Renal cortical epithelial cell (primary cell): ENCODE measurements at regions not wholly inside any gene's neighbourhood (a gene's known extent, or its start where the extent isn't known, plus 50 kb on each side); places are given as distances from the start of the nearest gene placed in this dataset.

Experiments
- DNase-seq: peaks from one replicate; pipeline ENCODE4 v3.0.0-alpha.2; 2011; ENCODE audit warnings: low read depth

DNA sequence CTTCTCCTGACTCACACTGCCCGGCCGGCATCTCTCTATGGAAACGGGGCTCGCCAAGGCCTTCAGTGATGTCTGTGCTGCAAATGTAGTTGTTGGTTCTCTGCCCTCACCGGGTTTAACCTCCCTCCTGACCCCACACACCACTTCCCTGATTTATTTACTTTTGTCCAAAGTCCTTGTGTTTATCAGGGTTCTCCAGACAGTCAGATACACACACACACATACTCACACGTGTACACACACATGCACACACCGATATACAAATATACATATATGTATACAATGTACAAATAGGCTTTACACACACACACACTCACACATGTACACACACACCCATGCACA, 647.0 kb downstream of the BRD1 start:
- no peak for DNase-seq

DNA sequence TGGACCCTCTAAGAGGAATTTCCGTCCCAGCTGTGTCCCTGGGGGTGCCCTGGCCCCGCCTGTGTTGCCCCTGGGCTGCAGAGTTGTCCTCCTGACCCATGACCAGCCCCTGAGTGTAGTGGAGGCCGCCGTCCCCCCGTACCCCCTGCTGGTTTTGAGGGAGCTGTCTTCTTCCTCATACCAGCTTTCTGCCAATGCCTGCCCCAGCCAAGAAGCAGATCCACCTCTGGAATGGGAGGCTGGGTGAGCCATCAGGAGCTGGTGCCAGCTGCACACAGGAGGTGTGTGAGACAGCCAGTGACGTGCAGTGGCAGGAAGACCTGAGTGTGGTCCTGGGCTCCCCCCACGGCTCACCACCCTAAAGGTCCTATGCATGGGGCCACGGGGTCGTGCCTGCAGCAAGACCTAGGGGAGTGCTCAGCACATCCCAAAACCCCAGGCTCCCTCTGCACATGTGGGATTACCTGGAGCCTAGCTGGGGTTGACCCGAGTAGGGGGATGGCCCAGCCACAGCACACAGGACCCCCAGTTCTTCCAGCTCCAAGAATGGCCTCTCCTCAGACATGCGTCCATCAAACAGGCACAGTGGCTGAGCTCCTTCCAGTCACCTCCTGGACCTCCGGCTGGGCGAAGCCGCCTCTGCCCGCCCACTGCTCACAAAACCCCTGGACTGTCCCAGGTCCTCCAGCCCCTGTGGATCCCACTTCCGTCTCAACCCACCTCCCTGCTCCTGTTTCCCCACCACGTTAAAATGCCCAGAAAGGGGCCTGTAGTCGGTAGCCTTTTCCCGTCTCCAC, 647.6 kb downstream of the BRD1 start:
- no peak for DNase-seq

- DNase-seq, result no peak
Measured at GRCh38 chr22:49179175-49179574, 648.5 kb downstream of the BRD1 start.

DNA sequence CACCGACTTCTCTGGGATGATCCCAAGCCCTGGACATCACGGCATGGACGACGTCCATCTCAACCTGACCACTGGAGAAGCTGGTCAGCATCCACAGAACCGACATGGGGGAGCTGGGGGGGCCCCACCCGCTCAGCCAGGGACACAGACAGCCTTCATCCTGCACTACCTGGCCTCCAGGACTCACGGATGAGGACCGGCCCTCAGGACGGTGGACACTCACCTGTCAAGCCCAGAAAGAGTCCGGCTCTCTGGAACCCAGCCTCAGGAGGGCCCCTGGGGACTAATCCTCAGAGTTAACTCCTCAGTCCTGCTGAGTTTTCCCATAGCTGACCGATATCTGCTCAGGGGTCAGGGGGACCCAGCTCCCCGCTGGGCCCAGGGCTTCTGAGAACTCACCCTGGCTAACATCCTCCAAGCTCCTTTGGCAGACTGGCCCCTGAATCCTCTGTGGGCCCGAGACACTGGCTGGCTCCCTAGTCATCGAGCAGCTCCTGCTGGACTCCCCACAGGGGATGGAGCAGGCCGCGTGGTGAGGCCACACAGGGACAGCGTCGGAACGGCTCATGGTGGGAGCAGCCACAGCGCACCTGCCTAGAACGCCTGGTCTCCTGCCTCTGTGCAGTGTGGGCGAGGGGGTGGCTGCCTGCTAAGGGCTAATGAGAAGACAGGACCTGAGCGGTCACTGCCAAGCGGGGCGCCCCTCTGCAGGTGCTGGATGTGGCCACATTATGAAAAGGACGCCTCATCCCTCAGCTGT, 649.2 kb downstream of the BRD1 start:
- DNase-seq, result no peak

- DNase-seq, result no peak
Measured at GRCh38 chr22:49177666-49178065, 650.0 kb downstream of the BRD1 start.

DNA sequence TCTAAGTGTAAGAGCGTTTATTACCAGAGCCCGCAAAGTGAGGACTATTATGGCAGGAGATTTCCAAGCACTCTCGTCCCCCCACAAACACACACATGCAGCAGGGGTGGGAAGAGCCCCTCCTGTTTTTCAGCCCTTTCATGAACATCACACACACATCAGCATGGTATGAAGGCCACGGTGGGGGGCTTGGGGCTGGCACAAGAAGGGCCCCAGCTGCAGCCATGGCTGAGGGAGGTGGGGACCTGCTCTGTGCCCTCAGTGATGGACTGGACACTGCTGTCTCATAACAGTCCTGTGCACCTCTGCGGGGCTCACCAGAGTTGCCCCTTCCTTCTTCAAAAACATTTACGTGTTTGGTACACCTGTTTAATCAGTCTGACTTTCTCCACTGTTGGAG, 650.7 kb downstream of the BRD1 start:
- DNase-seq, result no peak

- DNase-seq, result no peak
Measured at GRCh38 chr22:49170053-49170452, 657.6 kb downstream of the BRD1 start.

GRCh38 chr22:49169074-49169744, 658.5 kb downstream of the BRD1 start:
- no peak for DNase-seq

- no peak for DNase-seq
Measured at GRCh38 chr22:49168219-49168813, 659.4 kb downstream of the BRD1 start.

- no peak for DNase-seq
Measured at GRCh38 chr22:49166746-49167145, 660.9 kb downstream of the BRD1 start.

DNA sequence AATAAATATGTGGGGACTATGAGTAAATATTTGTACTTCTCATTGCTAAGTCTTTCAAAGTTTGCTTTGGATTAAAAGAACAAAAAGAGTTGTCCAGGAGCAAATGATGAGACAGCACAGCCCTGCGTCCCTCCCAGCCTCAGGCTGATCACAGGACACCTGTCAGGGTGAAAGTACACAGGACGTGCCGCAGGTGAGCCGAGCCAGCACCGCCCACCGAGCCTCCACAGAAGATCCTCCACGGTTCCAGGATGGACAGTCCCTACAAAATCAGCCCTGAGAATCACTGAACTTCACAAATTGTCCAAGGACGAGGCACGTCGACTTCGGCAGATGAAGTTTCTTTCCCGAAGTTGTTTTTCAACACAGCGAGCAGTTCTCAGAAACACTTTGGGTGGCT, 661.5 kb downstream of the BRD1 start:
- no peak for DNase-seq

- no peak for DNase-seq
Measured at GRCh38 chr22:49164773-49165320, 662.8 kb downstream of the BRD1 start.

DNA sequence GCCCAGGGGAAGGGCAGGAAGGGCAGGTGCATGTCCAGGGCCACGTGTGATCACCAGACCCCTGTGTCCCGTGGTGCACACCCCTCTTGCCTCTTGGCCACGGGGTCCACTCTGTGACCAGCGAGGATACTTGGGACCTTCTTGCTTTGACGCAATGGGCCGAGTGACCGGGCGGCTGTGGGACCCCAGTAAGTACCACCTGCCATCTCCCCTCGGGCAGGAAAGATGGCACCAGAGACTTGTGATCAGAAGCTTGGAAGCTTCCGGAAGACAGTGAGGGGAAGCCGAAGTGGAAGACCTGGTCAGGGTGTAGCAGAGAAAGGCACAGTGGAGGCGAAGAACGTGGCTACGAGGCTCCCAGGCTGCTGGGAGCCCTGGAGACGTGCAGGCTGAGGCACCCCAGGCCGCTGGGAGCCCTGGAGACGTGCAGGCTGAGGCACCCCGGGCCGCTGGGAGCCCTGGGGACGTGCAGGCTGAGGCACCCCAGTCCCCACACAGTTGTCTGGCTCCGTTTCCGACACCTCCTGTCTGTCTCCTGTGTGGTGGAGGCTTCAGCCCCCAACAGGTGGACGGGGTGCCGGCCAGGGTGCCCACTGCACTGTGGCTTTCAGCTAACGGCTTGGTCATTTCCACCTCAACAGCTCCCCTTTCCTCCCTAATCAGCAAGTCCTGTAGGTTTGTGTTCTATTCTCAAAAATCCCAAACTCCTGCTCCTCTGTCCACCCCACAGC, 663.5 kb downstream of the BRD1 start:
- no peak for DNase-seq

- no peak for DNase-seq
Measured at GRCh38 chr22:49163258-49163959, 664.3 kb downstream of the BRD1 start.

DNA sequence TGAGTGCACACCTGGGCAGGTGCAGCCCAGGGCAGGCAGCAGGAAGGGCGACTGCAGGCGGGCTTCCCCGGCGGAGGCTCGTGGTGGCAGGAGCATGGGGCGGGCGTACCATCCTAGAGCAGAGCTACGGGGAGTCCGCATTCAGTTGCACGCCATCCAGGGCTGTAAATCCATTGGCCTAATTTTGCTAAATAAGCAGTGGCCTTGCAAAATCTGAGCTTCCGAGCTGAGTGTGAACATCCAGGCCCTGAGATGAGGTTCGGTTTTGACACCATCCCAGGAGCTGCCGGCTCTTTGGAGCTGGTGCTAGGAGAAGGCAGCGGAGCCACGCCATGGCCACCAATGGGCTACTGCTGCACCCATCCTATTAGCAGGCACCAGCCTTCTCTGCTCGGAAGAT, 664.8 kb downstream of the BRD1 start:
- DNase-seq, result no peak

DNA sequence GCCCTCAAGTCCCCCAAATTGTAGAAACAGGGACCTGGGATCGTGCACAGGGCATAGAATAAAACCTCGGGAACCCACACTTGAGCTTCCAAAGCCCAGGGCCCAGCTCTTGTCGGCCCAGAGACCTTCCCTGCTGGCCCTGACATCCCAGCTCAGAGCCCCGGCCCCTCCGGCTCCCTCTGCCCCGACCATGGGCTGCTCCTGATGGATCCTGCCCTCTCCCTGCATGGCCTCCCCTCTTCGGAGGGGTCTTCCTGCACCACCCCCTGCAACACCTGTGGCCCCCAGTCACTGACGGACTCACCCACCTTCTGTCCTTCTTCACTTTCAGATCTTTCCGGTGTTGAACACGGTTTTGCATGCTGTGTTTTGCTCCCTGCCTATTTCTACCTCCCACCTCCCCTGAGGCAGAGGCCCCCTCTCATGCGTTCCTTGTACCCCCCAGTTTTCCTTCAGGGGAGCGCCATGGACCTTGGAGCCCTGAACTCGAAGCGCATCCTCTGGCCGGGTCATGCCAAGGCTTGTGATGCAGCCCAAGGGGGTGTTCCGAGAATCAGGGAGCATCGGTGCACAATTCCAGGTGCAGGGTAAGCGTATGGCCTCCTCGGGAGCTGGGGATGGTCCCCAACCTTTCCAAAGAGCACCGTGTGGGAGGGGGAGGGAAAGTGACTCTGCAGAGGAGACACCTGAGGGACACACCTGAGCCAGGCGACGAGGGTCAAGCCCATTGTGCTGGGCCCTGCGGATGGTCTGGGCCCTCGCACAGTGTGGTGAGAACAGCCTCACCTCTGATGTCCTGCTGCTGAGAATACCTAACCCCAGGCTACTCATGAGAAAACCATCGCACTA, 666.4 kb downstream of the BRD1 start:
- DNase-seq, result no peak

DNA sequence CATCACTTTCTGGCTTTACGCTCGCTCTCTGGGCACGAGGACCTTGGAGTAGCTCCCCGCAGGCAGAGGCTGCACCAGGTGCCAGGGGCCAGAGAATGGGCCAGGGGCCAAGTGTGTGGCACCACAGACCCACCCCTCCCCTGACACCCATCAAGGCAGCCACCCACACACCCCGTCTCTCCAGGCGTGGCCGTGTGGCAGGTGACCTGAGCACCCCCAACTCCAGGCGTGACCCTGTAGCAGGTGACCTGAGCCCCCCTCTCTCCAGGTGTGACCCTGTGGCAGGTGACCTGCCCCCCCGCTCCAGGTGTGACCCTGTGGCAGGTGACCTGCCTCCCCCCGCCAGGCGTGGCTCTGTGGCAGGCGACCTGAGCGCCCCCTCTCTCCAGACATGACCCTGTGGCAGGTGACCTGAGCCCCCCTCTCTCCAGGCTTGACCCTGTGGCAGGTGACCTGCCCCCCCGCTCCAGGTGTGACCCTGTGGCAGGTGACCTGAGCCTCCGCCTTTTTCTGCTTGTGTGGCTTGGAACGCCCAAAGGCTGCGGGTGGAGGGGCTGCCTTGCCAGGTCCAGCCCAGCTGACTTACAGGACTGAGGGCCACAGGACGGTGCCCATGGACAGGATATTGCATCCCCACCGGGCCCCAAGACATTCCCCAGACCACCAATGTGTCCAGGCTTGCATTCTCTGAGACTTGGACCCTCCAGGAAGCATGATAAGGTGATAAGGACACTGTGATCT, 667.2 kb downstream of the BRD1 start:
- DNase-seq, result no peak

DNA sequence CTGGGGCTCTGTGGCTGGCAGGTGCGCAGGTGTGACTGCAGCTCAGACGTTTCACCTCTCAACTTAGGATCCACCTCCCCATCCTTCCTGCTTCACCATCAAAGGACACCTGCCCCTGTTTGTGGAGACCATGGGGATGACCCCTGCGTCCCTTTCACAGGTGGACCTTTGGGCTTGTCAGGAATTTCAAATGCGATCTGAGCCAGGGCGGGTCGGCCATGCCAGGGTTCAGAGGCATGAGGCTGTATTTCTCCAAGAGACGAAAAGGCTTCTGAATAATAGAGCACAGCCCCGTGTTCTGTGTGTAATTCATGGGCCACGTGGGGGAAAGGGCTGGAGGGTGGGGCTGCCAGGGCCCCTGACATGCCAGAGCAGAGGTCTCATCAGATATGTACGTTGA, 668.0 kb downstream of the BRD1 start:
- no peak for DNase-seq
